Vagina (tissue), 2 donors: ENCODE measurements at regions not wholly inside any gene's neighbourhood (a gene's known extent, or its start where the extent isn't known, plus 50 kb on each side); places are given as distances from the start of the nearest gene placed in this dataset.

Source experiments
- POLR2AphosphoS5 ChIP-seq, 2 donors: sonication (generic); formaldehyde crosslinking; IDR thresholded peaks; one replicate each; pipeline ENCODE4 v1.9.0; 2017; ENCODE audit warnings: antibody characterized with exemption in 2 of 2, mild to moderate bottlenecking in 2 of 2, low read depth in 1 of 2; ENCODE audit not compliant: insufficient read depth in 1 of 2
- TF ChIP-seq, protein P1 (sequence below), 3 experiments: fragments of 450-650 bp in 2 of 3; fragments of 200-600 bp in 1 of 3; sonication (generic) in 1 of 3; IDR thresholded peaks; one replicate each; pipeline ENCODE4 v1.5.1; 2017 to 2019; ENCODE audit warnings: antibody characterized with exemption in 3 of 3, mild to moderate bottlenecking in 2 of 3, moderate library complexity in 2 of 3

DNA sequence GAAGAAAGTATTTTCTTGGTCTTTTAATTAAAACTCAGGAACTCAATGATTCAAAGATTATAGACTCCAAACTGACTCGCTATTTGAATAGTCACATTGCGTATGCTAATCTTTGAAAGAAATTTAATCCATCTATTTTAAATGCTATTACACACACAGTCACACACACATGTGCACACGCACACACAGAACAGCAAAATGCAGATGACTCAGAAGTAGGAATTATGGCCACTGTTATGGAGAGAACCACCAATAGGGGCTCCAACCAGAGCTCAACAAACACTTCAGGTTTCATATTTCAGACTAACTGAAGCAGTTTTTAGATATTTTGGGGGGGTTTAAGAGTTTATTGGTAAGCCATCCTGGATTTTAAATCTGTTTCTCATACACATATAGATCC is 1917.9 kb downstream of the EFNA5 start:
- TF ChIP-seq, protein P1, sequence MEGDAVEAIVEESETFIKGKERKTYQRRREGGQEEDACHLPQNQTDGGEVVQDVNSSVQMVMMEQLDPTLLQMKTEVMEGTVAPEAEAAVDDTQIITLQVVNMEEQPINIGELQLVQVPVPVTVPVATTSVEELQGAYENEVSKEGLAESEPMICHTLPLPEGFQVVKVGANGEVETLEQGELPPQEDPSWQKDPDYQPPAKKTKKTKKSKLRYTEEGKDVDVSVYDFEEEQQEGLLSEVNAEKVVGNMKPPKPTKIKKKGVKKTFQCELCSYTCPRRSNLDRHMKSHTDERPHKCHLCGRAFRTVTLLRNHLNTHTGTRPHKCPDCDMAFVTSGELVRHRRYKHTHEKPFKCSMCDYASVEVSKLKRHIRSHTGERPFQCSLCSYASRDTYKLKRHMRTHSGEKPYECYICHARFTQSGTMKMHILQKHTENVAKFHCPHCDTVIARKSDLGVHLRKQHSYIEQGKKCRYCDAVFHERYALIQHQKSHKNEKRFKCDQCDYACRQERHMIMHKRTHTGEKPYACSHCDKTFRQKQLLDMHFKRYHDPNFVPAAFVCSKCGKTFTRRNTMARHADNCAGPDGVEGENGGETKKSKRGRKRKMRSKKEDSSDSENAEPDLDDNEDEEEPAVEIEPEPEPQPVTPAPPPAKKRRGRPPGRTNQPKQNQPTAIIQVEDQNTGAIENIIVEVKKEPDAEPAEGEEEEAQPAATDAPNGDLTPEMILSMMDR (IDR thresholded peaks at IDR 0.05): no peak
- no peak for TF ChIP-seq POLR2AphosphoS5 (IDR thresholded peaks at IDR 0.05; ENCODE audit: insufficient read depth in 1 of 2, low read depth in 1 of 2)
